ENCODE measurements at regions not wholly inside any gene's neighbourhood (a gene's known extent, or its start where the extent isn't known, plus 50 kb on each side); places are given as distances from the start of the nearest gene placed in this dataset.

- no peaks in the 10 kb centered on the region for H3K27me3 ChIP-seq (replicated peaks; ENCODE audit: control insufficient read depth, insufficient read depth, low read length)
- TF ChIP-seq CTCF (IDR thresholded peaks at IDR 0.05; ENCODE audit: insufficient read depth, low read length, poor library complexity, severe bottlenecking): no peak
Measured at GRCh38 chr5:42924686-42925085, 113.0 kb upstream of the SELENOP start.

GRCh38 chr5:42924226-42924625, 112.5 kb upstream of the SELENOP start:
- Histone ChIP-seq H3K4me3 (replicated peaks; ENCODE audit: low read depth, low read length) (no peak overlapping the region), H3K27me3 (replicated peaks; ENCODE audit: control insufficient read depth, insufficient read depth, low read length) (no peaks in the 10 kb centered on the region), H3K36me3 (ENCODE audit: control insufficient read depth, insufficient read depth, low read length) (no peaks in the 10 kb centered on the region)
- DNase-seq (ENCODE audit: extremely low read depth, insufficient read length): no peak
- no peak for TF ChIP-seq CTCF (IDR thresholded peaks at IDR 0.05; ENCODE audit: insufficient read depth, low read length, poor library complexity, severe bottlenecking)

More at GRCh38 chr5:42924686-42925085, 113.0 kb upstream of the SELENOP start:
- H3K4me3 ChIP-seq (replicated peaks; ENCODE audit: low read depth, low read length): no peak overlapping the region
- no peak for DNase-seq (ENCODE audit: extremely low read depth, insufficient read length)
- H3K36me3 ChIP-seq (ENCODE audit: control insufficient read depth, insufficient read depth, low read length): no peaks in the 10 kb centered on the region

GRCh38 chr5:42923710-42924109, 112.0 kb upstream of the SELENOP start:
- H3K27me3 ChIP-seq (replicated peaks; ENCODE audit: control insufficient read depth, insufficient read depth, low read length): no peaks in the 10 kb centered on the region
- no peak for DNase-seq (ENCODE audit: extremely low read depth, insufficient read length)
- H3K36me3 ChIP-seq (ENCODE audit: control insufficient read depth, insufficient read depth, low read length): no peaks in the 10 kb centered on the region
- no peak overlapping the region for H3K4me3 ChIP-seq (replicated peaks; ENCODE audit: low read depth, low read length)
- no peak for TF ChIP-seq CTCF (IDR thresholded peaks at IDR 0.05; ENCODE audit: insufficient read depth, low read length, poor library complexity, severe bottlenecking)

GRCh38 chr5:42919600-42919999, 107.9 kb upstream of the SELENOP start:
- no peaks in the 10 kb centered on the region for H3K36me3 ChIP-seq (ENCODE audit: control insufficient read depth, insufficient read depth, low read length)
- no peak for DNase-seq (ENCODE audit: extremely low read depth, insufficient read length)
- no peak for TF ChIP-seq CTCF (IDR thresholded peaks at IDR 0.05; ENCODE audit: insufficient read depth, low read length, poor library complexity, severe bottlenecking)
- H3K27me3 ChIP-seq (replicated peaks; ENCODE audit: control insufficient read depth, insufficient read depth, low read length): no peaks in the 10 kb centered on the region
- H3K4me3 ChIP-seq (replicated peaks; ENCODE audit: low read depth, low read length): no peak overlapping the region

- H3K36me3 ChIP-seq (ENCODE audit: control insufficient read depth, insufficient read depth, low read length): no peaks in the 10 kb centered on the region
- no peaks in the 10 kb centered on the region for H3K27me3 ChIP-seq (replicated peaks; ENCODE audit: control insufficient read depth, insufficient read depth, low read length)
- TF ChIP-seq CTCF (IDR thresholded peaks at IDR 0.05; ENCODE audit: insufficient read depth, low read length, poor library complexity, severe bottlenecking): no peak
- H3K4me3 ChIP-seq (replicated peaks; ENCODE audit: low read depth, low read length): no peak overlapping the region
- DNase-seq (ENCODE audit: extremely low read depth, insufficient read length): no peak
Measured at GRCh38 chr5:42915306-42915866, 103.7 kb upstream of the SELENOP start.

All from GM06990 (cell line).